Neural cell (in vitro differentiated cells): ENCODE measurements at regions not wholly inside any gene's neighbourhood (a gene's known extent, or its start where the extent isn't known, plus 50 kb on each side); places are given as distances from the start of the nearest gene placed in this dataset.

Experiments
- H2AFZ ChIP-seq: fragments of 200-600, 300-800 bp; sonication (generic), shearing (Covaris generic); 2 replicates; pipeline ENCODE4 v1.6.0; 2014; ENCODE audit warnings: low read depth, mild to moderate bottlenecking, antibody characterized with exemption, low read length, moderate library complexity
- H3F3A ChIP-seq: fragments of 200-600 bp; shearing (Covaris generic); 2 replicates; pipeline ENCODE4 v1.6.1; 2016; ENCODE audit warnings: mild to moderate bottlenecking, moderate library complexity, mixed read lengths, antibody characterized with exemption, low read length; ENCODE audit not compliant: insufficient read depth, poor library complexity, severe bottlenecking
- H3K27ac ChIP-seq: fragments of 200-600, 300-800 bp; sonication (generic), shearing (Covaris generic); 2 replicates; pipeline ENCODE4 v1.5.1; 2014; ENCODE audit warnings: mild to moderate bottlenecking, low read length, moderate library complexity
- H3K27me3 ChIP-seq: fragments of 300-800, 200-600 bp; sonication (generic), shearing (Covaris generic); 2 replicates; pipeline ENCODE4 v1.6.0; 2014; ENCODE audit warnings: mild to moderate bottlenecking, low read depth, low read length, moderate library complexity; ENCODE audit not compliant: insufficient read depth
- H3K36me3 ChIP-seq: fragments of 300-800, 200-600 bp; sonication (generic), shearing (Covaris generic); 2 replicates; pipeline ENCODE4 v1.5.1; 2014; ENCODE audit warnings: mild to moderate bottlenecking, antibody characterized with exemption, low read length, moderate library complexity; ENCODE audit not compliant: insufficient read depth
- H3K4me2 ChIP-seq: fragments of 300-800, 200-600 bp; sonication (generic), shearing (Covaris generic); 2 replicates; pipeline ENCODE4 v1.6.0; 2014; ENCODE audit warnings: mild to moderate bottlenecking, low read length
- H3K4me3 ChIP-seq: fragments of 300-800, 200-600 bp; sonication (generic), shearing (Covaris generic); 2 replicates; pipeline ENCODE4 v1.5.1; 2014; ENCODE audit warnings: mild to moderate bottlenecking, low read length, moderate library complexity
- H3K79me2 ChIP-seq: fragments of 200-600 bp; shearing (Covaris generic); replicated peaks from 2 replicates; pipeline ENCODE4 v1.6.0; 2014; ENCODE audit warnings: mild to moderate bottlenecking, low read length, moderate library complexity; ENCODE audit not compliant: insufficient read depth
- H3K9ac ChIP-seq: fragments of 300-800, 200-600 bp; sonication (generic), shearing (Covaris generic); 2 replicates; pipeline ENCODE4 v1.6.1; 2016; ENCODE audit warnings: mild to moderate bottlenecking, low read length, mixed read lengths
- H3K9me2 ChIP-seq: fragments of 200-600 bp; shearing (Covaris generic); 2 replicates; pipeline ENCODE4 v1.6.1; 2016; ENCODE audit warnings: mild to moderate bottlenecking, low read length, mixed read lengths; ENCODE audit not compliant: insufficient read depth
- H3K9me3 ChIP-seq: fragments of 200-600, 300-800 bp; sonication (generic), shearing (Covaris generic); 2 replicates; pipeline ENCODE4 v1.6.1; 2016; ENCODE audit warnings: mild to moderate bottlenecking, mixed run types, low read length, moderate library complexity, mixed read lengths
- H4K20me1 ChIP-seq: fragments of 200-600 bp; shearing (Covaris generic); 2 replicates; pipeline ENCODE4 v1.6.1; 2016; ENCODE audit warnings: mild to moderate bottlenecking, mixed run types; ENCODE audit not compliant: insufficient read depth
- EP300 ChIP-seq: fragments of 450-650 bp; conservative IDR thresholded peaks from 2 replicates; pipeline ENCODE4 v1.6.1; 2014; ENCODE audit warnings: antibody characterized with exemption, mild to moderate bottlenecking, moderate library complexity; ENCODE audit not compliant: poor library complexity, severe bottlenecking
- EZH2 ChIP-seq: fragments of 200-600, 300-800 bp; shearing (Covaris generic), sonication (generic); IDR thresholded peaks from 2 replicates; pipeline ENCODE4 v1.6.1; 2014; ENCODE audit warnings: antibody characterized with exemption, low read length, borderline replicate concordance, mild to moderate bottlenecking; ENCODE audit not compliant: insufficient read depth, poor library complexity, severe bottlenecking
- MXI1 ChIP-seq: fragments of 450-650 bp; conservative IDR thresholded peaks from 2 replicates; pipeline ENCODE4 v1.6.1; 2014; ENCODE audit warnings: antibody characterized with exemption, mild to moderate bottlenecking; ENCODE audit not compliant: poor library complexity, severe bottlenecking
- POLR2AphosphoS5 ChIP-seq: IDR thresholded peaks from 2 replicates; pipeline ENCODE4 v1.6.1; 2012
- RAD21 ChIP-seq: fragments of 450-650 bp; conservative IDR thresholded peaks from 2 replicates; pipeline ENCODE4 v1.6.1; 2014; ENCODE audit warnings: antibody characterized with exemption, mild to moderate bottlenecking, moderate library complexity
- SMC3 ChIP-seq: fragments of 450-650 bp; conservative IDR thresholded peaks from 2 replicates; pipeline ENCODE4 v1.6.1; 2014; ENCODE audit warnings: antibody characterized with exemption, mild to moderate bottlenecking, moderate library complexity; ENCODE audit not compliant: poor library complexity
- TAF1 ChIP-seq: IDR thresholded peaks from 2 replicates; pipeline ENCODE4 v1.6.1; 2012; ENCODE audit warnings: low read depth
- TF ChIP-seq, protein P1 (sequence below): IDR thresholded peaks from 2 replicates; pipeline ENCODE4 v1.6.1; 2012; ENCODE audit warnings: borderline replicate concordance
- TF ChIP-seq, protein P2 (sequence below): fragments of 450-650 bp; IDR thresholded peaks from 2 replicates; pipeline ENCODE4 v1.5.1; 2014; ENCODE audit warnings: antibody characterized with exemption, mild to moderate bottlenecking, moderate library complexity; ENCODE audit not compliant: poor library complexity, severe bottlenecking

DNA sequence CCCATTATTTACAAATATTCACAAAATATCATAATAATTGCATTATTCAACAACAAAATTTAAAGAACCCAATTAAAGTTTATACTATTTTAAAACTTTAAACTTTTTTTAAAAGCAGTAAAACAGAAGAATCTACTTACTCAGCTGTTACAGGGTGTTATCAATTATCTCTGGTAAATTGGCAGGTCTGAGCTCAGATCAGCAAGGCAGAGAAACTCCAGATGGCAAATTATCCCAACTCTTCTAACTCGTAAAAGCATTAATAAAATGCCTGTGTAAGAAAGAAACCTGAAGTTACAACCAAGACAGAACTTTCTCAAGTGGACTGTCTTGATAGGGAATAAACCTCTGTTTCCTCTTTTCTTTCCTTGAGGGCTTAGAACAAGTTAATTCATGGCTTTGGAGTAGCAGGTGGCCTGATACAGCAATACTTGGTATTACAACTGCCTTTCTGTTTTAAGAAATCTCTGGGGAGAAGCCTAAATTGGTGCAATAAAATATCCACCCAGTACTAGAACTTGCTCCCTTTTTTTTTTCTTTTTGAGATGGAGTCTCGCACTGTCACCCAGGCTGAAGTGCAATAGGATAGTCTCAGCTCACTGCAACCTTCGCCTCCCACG lies 275.3 kb upstream of the MKLN1 start:
- Histone ChIP-seq H3K27me3 (no peaks in the 10 kb centered on the region), H4K20me1 (no peaks in the 10 kb centered on the region), H3K4me2 (no peak overlapping the region), H3K9me2 (no peaks in the 10 kb centered on the region), H2AFZ (no peak overlapping the region), H3K4me3 (no peak overlapping the region), H3K9me3 (no peaks in the 10 kb centered on the region), H3K9ac (no peak overlapping the region), H3F3A (no peaks in the 10 kb centered on the region), H3K79me2 (no peaks in the 10 kb centered on the region), H3K36me3 (no peaks in the 10 kb centered on the region), H3K27ac (no peak overlapping the region)
- TF ChIP-seq POLR2AphosphoS5 (no peak), EZH2 (no peak)

DNA sequence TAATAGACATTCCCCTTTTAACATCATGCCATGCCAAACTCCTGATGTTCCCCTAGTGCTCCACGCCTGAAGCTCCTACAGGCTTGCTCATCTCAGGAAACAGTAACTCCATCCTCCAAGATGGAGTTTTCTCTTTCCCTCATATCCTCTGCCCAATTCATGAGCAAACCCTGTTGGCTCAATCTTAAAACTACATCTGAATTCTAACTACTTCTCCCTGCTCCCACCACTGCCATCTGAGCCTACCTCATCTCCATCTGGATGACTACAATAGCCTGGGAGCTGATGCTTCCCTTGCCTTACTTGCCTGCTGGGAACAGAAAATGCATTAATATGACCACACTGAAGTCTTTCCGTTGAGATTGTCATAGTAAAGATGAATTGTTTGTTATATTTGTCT lies 271.7 kb upstream of the MKLN1 start:
- no peaks in the 10 kb centered on the region for H4K20me1 ChIP-seq
- H3K79me2 ChIP-seq, result no peaks in the 10 kb centered on the region
- no peak for TF ChIP-seq MXI1
- no peak for TF ChIP-seq EZH2
- TF ChIP-seq, protein P1, sequence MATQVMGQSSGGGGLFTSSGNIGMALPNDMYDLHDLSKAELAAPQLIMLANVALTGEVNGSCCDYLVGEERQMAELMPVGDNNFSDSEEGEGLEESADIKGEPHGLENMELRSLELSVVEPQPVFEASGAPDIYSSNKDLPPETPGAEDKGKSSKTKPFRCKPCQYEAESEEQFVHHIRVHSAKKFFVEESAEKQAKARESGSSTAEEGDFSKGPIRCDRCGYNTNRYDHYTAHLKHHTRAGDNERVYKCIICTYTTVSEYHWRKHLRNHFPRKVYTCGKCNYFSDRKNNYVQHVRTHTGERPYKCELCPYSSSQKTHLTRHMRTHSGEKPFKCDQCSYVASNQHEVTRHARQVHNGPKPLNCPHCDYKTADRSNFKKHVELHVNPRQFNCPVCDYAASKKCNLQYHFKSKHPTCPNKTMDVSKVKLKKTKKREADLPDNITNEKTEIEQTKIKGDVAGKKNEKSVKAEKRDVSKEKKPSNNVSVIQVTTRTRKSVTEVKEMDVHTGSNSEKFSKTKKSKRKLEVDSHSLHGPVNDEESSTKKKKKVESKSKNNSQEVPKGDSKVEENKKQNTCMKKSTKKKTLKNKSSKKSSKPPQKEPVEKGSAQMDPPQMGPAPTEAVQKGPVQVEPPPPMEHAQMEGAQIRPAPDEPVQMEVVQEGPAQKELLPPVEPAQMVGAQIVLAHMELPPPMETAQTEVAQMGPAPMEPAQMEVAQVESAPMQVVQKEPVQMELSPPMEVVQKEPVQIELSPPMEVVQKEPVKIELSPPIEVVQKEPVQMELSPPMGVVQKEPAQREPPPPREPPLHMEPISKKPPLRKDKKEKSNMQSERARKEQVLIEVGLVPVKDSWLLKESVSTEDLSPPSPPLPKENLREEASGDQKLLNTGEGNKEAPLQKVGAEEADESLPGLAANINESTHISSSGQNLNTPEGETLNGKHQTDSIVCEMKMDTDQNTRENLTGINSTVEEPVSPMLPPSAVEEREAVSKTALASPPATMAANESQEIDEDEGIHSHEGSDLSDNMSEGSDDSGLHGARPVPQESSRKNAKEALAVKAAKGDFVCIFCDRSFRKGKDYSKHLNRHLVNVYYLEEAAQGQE, result no peak
- TF ChIP-seq POLR2AphosphoS5, result no peak
- TF ChIP-seq SMC3, result no peak
- TF ChIP-seq TAF1, result no peak
- no peak overlapping the region for H3K4me3 ChIP-seq
- no peak overlapping the region for H3K27ac ChIP-seq
- no peak overlapping the region for H3K9ac ChIP-seq
- no peaks in the 10 kb centered on the region for H3K27me3 ChIP-seq
- H2AFZ ChIP-seq, result no peak overlapping the region
- H3K36me3 ChIP-seq, result no peaks in the 10 kb centered on the region
- H3K4me2 ChIP-seq, result no peak overlapping the region
- no peaks in the 10 kb centered on the region for H3F3A ChIP-seq
- no peaks in the 10 kb centered on the region for H3K9me2 ChIP-seq
- no peaks in the 10 kb centered on the region for H3K9me3 ChIP-seq

DNA sequence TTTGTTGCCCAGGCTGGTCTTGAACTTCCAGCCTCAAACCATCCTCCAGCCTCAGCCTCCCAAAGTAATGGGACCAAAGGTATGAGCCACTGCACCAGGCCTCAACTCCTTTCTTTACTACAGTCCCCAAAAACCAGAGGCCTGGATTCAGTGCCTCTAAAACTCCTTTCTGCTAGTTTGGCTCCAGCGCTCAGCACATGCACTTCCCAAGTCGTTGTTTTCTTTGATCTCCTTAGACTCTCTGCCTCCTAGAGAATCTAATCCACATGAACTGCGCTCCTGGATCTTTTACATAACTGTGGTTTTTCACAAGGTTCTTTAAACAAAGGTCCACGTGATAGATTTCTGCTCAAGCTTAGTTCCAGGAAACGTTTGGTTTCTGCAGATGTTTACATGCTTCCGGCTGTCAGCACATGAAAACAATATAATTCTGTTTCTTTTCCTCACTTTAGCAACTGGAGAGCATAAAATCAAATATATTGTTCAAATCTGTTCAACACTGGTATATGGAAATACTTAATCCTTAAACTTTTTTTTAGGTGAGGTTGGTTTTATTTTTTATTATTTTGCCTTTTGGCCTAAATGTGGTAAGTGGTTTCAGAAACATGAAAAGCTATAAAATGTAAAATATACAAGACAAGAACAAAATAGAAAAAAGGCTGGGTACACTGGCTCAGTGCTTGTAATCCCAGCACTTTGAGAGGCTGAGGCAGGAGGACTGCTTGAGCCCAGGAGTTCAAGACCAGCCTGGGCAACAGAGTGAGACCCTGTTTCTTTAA lies 270.5 kb upstream of the MKLN1 start:
- Histone ChIP-seq H3K9ac (no peak overlapping the region), H3K27ac (no peak overlapping the region), H3F3A (no peaks in the 10 kb centered on the region), H3K4me3 (no peak overlapping the region), H3K27me3 (no peaks in the 10 kb centered on the region), H3K79me2 (no peaks in the 10 kb centered on the region), H4K20me1 (no peaks in the 10 kb centered on the region), H3K9me2 (no peaks in the 10 kb centered on the region), H3K4me2 (no peak overlapping the region), H3K9me3 (no peaks in the 10 kb centered on the region), H3K36me3 (no peaks in the 10 kb centered on the region), H2AFZ (no peak overlapping the region)
- TF ChIP-seq SMC3 (no peak), EZH2 (no peak), EP300 (no peak), POLR2AphosphoS5 (no peak), RAD21 (no peak), MXI1 (no peak), TAF1 (no peak)
- TF ChIP-seq, protein P2, sequence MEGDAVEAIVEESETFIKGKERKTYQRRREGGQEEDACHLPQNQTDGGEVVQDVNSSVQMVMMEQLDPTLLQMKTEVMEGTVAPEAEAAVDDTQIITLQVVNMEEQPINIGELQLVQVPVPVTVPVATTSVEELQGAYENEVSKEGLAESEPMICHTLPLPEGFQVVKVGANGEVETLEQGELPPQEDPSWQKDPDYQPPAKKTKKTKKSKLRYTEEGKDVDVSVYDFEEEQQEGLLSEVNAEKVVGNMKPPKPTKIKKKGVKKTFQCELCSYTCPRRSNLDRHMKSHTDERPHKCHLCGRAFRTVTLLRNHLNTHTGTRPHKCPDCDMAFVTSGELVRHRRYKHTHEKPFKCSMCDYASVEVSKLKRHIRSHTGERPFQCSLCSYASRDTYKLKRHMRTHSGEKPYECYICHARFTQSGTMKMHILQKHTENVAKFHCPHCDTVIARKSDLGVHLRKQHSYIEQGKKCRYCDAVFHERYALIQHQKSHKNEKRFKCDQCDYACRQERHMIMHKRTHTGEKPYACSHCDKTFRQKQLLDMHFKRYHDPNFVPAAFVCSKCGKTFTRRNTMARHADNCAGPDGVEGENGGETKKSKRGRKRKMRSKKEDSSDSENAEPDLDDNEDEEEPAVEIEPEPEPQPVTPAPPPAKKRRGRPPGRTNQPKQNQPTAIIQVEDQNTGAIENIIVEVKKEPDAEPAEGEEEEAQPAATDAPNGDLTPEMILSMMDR, result no peak
- TF ChIP-seq, protein P1, result no peak
